Jurkat, Clone E6-1 (cell line): ENCODE measurements at regions not wholly inside any gene's neighbourhood (a gene's known extent, or its start where the extent isn't known, plus 50 kb on each side); places are given as distances from the start of the nearest gene placed in this dataset.

Source experiments
- DNase-seq: peaks from one replicate; pipeline ENCODE4 v3.0.0-alpha.2; 2011; ENCODE audit warnings: low read depth, low spot score
- H3K4me3 ChIP-seq: 2 replicates; pipeline ENCODE4 v1.5.1; 2011; ENCODE audit warnings: mild to moderate bottlenecking, low read length, control low read depth, moderate library complexity

DNA sequence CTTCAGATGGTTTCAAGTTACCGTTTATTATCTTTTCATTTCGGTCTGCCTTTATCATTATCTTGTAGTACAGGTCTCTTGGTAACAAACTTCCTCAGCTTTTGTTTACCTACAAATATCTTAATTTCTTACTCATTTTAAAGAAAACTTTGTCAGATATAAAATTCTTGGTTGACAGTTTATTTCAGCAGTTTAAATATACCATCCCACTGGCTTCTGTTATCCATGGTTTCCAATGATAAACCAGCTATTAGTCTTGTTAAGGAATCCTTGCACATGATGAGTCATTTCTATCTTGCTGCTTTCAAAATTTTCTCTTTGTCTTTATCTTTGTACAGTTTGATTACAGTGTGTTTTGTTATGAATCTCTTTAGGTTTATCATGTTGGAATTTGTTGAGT, 308.3 kb upstream of the SPRY2 start:
- no peak for DNase-seq
- H3K4me3 ChIP-seq = no peak overlapping the region

DNA sequence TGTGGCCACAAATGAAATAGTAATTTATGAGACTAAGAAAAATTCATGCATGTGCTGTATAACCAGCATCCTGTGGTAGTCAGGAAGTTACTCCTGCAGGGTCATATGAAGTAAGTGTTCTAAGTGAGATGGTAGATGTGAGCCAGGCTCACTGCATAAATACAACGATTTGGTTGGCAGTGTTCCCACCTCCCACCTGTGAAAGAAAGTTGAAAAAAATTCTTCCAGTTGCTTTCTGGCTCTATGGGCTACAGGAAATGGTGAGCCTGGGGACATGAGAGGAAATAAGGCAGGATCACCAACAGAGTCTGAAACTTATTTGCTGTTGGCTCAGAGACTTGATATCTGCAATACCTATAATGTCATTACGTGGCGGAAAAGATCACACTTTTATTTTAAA, 301.7 kb upstream of the SPRY2 start:
- no peak overlapping the region for H3K4me3 ChIP-seq
- DNase-seq = no peak

DNA sequence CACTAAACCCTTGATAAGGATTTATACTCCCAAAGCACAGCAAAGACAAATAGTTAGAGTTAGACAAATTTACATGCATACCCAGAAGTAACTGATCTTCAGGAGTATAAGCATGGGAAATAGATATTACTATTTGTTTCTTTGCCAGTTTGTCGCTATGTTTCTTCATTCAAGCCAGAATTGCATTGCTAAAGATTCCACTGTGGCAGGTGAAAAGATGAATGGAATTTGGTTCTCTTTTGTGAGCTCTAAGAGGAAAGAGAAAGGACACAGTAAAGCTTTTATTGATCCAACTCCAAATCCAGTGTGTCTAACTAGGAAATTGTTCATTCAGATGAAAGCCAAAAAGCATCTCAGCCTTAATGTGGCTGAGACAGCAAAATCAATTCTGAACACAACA, 292.3 kb upstream of the SPRY2 start:
- DNase-seq = no peak
- no peak overlapping the region for H3K4me3 ChIP-seq

DNA sequence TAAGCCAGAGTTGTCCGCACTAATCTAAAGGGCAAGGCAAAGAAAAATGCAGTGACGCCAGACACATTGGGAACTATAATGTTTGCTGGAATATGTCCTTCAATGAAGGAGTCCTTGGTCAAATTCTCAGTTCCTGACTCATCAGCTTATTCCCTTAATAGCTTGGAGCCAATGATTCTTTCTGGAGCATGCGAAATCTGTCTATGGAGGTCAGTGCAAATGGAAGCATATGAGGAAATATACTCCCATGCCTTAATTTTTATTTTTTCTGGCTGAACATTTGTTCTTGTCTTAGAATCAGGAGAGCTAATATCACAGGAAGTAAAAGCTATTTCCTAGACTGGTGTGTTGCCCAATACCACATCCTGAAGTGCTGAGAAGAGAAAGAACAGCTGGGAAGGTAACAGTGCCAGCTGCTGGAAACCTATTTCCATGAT, 289.8 kb upstream of the SPRY2 start:
- DNase-seq = no peak
- no peak overlapping the region for H3K4me3 ChIP-seq

DNA sequence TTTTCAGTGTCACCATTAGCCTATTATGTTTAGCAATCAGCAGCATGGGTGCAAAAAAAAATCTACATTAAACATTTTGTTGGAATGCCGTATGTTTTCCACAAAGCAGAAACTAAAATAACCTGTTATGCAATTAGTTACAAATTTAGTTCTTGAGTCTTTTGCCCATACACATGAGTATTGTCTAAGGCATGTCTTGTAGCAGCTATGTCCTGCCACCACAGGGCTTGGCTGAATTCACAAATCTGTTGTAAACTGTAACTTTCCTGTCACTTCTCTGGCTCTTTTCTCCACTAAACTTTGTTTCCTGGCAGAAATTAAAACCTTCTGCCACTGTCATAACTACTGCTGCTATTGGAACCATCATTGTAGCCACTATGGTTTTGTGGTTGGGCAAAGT, 277.9 kb upstream of the SPRY2 start:
- no peak overlapping the region for H3K4me3 ChIP-seq
- no peak for DNase-seq

DNA sequence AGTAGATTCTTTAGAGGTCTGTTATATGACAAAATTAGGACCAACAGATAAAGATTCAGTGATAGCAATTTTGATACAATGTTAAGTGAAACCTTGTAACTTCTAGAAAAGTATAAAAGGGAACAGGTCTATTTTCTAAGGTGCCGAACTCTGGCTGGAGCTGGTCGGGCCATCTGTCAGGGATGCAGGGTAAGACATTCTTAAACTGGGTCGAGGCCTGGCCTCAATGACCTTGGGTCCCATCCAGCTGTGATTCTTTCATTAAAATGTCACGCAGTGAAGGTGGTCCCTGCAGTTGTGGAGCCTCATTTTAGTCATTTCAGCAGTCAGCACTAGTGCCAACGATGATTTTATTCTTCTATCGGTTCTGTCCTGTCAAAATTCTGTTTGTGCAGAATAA, 271.9 kb upstream of the SPRY2 start:
- no peak overlapping the region for H3K4me3 ChIP-seq

DNA sequence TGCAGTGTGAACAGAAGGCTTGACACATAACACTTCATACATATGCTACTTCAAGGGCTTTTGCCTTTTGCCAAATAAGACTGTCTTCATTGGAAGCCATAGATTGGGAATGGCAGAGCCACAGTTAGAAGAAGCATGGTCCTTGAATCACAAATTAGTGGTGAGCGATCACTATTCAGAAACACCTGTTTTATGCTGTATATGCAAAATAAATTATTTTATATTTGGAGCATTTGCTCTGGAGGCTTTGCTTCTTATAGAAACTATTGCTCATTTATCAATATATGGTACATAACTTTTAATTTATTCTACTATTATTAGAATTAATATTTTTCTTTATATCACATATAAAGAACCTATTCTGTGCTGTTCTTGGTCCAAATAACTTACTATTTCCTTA, 270.4 kb upstream of the SPRY2 start:
- no peak overlapping the region for H3K4me3 ChIP-seq
- DNase-seq = no peak

More for the DNA sequence above, 271.9 kb upstream of the SPRY2 start:
- DNase-seq = no peak

DNA sequence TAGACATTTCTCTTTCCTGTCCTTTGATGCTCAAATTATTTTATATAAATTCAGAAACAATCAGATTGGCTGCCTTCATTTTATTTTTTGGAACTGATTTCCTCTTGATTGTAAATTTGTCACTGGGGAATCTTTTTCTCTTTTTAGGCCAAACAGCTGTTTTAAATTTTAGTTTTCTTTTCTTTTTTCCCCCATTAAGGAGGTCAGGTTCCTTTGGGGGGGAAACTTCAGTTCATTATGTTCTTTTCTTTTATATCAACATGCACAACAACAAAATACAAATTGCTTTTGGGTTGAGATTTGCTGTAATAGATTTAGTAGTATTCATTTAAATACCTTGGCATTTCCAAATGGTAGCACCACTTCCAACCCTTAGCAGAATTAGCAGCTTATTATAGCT, 264.8 kb upstream of the SPRY2 start:
- no peak for DNase-seq
- H3K4me3 ChIP-seq = no peak overlapping the region

DNA sequence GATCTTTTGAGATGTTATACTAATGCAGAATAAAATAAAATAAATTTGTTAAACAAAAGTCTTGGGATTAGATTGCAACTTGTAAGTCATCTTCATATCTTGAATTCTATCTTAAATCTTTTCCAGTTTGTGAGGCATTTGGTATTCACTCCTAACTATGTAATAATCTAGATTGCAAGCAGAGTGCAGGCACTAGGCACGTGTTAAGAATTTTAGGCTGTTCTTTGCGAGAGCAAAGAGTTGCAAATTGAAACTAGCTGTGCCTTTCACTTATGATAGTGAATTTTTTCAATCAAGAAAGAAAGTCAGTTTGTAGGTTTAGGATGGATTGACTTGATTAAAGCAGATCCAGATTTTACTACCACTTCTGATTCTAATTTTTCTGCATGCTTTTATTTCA, 264.1 kb upstream of the SPRY2 start:
- H3K4me3 ChIP-seq = no peak overlapping the region
- no peak for DNase-seq

DNA sequence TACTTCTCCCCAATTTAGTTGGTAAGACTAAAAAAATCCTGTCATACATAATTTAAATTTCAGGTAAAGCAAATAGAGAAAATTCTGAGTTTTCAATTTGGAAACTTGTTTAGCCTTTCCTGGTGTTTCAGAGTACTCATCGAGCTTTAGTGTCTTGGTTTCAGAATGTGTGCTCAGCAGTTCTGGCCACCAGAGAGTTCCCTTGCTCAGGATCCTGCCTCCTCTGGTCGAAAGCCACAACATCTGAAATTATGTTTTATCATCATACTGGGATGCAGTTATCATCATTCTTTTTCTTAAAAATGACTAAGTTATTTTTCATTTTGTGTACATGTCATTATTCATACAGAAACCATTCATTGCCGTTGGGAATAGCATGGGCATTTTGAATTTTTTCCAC, 263.2 kb upstream of the SPRY2 start:
- no peak overlapping the region for H3K4me3 ChIP-seq
- no peak for DNase-seq

DNA sequence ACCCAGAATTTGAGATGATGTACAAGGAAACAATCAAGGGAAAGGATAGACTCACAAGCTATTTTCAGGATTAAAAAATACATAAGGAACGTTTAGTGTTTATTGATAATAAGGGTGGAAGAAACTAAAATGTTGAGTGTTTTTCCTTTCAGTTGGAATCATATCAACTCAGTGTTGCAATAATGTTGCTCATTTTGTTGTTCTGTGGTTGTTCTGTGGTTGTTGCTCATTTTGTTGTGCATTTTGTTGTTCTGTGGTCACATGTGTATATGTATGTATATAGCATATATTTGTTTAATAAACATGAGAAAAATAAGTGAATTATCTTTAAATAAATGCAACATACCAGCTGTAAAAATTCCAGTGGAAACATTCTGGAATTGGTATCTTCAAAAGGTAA, 262.4 kb upstream of the SPRY2 start:
- DNase-seq = no peak
- H3K4me3 ChIP-seq = no peak overlapping the region

DNA sequence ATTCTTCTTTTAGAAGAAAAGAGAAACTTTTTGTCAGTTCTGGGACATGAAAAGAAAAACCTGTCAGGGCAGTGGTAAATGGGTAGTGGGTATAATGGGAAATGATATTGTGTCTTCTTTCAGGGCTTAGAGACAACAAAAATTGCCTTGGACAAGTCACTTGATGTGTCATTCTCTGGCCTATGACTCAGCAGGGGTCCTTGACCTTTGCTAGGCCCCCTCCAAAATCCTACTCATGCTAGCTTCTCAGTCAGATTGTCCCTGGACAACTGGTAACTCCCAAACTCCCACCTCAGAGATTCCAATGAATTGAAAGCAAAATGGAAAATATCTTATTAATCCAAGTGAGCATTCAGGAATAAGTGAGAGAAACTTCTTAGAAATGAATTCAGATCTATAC, 258.8 kb upstream of the SPRY2 start:
- no peak overlapping the region for H3K4me3 ChIP-seq
- DNase-seq = no peak

DNA sequence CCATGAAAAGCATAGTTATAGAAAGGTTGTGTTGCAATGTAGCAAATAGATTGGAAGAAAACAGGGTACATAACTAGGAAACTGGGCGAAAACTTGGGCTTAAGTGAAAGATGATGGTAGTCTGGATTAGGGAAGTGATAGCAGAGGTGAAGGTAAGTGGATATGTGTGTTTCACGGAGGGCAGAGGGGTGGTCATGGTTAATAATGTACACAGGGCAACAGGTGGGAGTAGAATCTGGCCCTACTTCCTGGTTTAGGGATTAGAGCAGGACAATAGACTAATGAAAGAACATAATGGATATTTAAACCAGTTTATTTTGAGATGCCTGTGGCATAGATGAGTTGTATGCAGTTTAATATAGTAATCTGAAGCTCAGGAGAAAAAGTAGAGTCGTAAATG, 257.3 kb upstream of the SPRY2 start:
- no peak overlapping the region for H3K4me3 ChIP-seq
- DNase-seq = no peak

DNA sequence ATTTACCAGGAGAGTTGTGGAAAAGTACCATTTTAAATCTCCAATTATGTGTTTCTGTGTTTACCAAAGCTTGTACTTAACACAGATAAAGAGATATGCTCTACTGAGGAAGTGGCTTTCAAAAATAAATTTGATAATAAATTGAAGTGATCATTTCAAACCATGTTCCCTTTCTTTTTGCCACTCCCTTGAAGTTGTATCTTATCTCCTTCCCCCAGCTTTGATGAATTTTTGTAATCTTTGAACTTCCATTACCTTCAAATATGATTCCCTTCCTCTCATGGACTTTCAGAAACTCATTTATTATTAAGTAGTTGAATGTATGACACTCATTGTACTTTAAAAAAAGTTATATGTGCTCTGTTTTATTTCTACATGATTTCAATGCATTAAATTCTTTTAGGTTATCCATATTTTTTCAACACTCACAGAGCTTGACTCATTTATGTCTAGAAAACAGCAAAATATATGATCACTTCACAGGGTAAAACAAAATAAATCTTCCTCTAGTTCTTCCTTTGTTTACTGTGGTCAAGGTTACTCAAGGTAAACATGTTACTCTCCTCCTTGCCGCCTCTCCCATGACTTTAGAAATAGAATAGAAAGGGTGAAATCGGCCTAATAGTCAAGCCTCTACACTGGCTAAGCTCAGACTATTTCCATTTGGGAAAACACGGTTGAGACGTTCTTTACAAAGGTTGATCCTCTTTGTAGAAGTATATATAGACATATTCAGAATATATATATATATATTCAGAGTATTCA, 251.2 kb upstream of the SPRY2 start:
- no peak for DNase-seq
- no peak overlapping the region for H3K4me3 ChIP-seq

DNA sequence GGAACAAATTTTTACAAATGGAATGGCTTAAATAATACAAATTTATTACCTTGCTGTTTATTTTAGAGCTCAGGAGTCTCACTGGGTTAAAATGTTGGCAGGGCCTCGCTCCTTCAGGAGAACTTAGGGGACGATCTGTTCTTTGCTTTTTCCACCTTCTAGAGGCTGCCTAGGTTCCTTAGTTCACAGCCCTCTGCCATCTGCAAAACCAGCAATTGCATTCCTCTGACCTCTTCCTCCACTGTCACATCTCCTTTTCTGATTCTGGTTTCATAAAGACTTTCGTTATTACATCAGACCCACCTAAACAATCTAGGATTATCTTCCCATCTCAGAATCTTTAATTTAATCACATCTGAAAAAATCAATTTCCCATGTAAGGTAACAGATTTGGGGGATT, 249.6 kb upstream of the SPRY2 start:
- no peak overlapping the region for H3K4me3 ChIP-seq
- no peak for DNase-seq

DNA sequence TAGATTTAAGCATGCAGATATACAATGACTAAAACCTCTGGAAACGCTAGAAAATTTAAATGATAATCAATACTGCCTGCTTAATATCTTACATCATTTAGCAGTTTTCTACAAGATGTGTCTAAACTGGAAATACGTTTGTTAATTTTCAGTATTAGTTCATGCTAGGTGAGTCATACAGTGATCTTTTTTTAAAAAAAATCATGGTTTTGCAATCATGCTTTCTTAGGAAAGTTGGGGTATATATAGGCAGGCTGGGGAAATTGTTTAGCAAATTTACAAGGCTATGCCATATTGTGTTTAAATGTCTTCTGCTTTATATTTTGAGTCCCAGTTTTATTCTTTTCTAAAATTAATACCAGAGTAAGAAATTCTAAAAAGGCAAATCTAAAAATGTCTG, 245.4 kb upstream of the SPRY2 start:
- no peak overlapping the region for H3K4me3 ChIP-seq
- no peak for DNase-seq

DNA sequence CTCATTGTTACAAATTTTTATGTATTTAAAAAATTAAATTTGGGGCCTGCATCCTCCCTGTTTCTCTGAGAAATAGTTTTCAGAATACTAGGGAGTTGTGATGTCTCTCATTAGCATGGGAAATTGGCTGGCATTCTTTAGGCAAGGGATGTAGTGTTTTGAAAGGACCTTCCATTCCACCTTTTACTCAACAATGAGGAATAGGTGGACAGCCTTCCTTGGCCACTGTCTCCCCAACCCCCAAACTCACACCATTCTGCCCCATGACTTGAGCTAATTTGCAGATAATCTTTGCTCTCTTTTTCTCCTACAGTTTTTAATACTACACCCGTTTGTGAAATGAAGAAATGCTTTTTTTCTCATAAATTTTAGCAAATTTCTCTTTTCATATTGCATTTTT, 244.6 kb upstream of the SPRY2 start:
- no peak overlapping the region for H3K4me3 ChIP-seq
- DNase-seq = no peak

DNA sequence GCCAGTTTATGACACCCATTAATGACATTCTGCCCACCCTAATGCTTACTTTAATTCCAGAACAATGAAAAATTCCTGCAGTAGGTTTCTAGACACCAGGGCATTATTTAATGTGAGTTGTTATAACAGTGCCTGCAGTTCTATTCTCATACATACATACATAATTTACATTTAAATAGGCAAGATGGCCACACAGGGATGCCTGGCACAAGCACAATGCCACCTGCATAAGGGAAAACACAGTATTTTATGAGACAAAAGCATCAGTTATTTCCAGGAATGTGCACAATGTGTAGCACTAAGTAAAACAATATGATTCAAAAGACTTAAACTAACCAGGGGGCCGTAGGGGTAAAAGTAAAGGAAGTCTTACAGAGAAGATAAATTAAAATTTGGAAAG, 243.9 kb upstream of the SPRY2 start:
- no peak overlapping the region for H3K4me3 ChIP-seq

DNA sequence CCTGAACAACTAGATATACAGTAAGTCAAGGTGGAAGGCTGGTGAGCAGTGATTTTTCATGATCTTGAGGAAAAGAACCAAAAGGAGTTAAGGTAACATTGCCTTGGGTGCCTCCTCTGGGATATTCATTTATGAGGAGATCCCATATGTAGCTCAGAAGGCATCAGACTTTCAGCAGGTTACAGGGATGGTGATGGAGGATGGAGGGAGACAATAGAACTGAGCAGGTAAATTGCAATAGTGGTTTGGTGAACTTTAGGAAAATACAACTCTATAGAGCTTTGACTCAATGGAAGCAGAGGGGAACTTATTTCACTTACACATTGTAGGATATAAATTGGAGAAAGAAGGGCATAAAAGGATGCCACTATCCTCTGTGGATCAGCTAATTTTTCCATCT, 243.4 kb upstream of the SPRY2 start:
- no peak overlapping the region for H3K4me3 ChIP-seq
- no peak for DNase-seq

More for the DNA sequence above, 243.9 kb upstream of the SPRY2 start:
- no peak for DNase-seq

DNA sequence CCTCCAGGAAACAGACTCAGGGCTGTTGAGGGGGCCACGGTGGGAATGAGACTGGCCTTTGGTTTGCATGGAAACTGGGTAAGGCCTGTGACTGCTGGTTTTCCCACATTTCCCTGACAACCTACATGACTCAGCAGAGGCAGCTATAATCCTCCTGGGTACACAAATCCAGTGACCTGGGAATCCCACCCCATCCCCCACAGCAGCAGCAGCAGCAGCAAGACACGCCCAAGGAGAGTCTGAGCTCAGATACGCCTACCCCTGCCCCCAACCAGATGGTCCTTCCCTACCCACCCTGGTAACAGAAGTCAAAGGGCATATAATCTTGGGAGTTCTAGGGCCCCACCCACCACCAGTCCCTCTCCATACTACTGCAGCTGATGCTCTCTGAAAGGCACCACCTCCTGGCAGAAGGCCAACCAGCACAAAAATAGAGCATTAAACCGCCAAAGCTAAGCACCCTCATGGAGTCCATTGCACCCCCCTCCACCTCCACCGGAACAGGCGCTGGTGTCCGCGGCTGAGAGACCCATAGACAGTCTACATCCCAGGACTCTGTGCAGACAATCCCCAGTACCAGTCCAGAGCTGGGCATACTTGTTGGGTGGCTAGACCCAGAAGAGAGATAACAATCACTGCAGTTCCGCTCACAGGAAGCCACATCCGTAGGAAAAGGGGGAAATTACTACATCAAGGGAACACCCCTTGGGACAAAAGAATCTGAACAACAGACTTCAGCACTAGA, 237.2 kb upstream of the SPRY2 start:
- H3K4me3 ChIP-seq = no peak overlapping the region
- no peak for DNase-seq

DNA sequence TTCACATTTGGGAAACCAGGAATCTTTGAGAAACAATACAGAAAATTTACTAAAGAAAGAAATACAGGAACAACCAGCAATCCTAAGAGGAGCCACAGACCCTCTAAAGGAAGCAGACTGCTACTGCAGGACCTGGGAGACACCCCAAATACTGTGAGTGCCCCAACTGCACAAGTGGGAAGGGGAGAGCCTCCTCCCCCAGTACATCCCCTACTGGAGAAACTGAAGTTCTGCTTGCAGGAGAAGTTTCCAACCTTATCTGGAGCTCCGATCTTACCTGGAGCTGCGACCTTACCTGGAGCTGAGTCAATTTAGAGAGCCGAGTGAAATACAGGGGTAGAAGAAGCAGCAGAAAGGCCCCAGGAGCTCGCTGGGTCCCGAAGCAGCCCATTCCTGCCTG, 236.4 kb upstream of the SPRY2 start:
- no peak for DNase-seq
- no peak overlapping the region for H3K4me3 ChIP-seq
